Tibial artery (tissue), 4 donors: ENCODE measurements at regions not wholly inside any gene's neighbourhood (a gene's known extent, or its start where the extent isn't known, plus 50 kb on each side); places are given as distances from the start of the nearest gene placed in this dataset.
A peak's percentile ranks its signal among the peaks of the same experiment; 100 is the strongest.

Experiments
- DNase-seq, 2 donors: peaks; one replicate each; pipeline ENCODE4 v3.0.0-alpha.2; 2019
- H3K27ac ChIP-seq, 2 donors: fragments of 200-600 bp; sonication (generic) in 1 of 2; 1 replicate in 1 of 2; 2 replicates in 1 of 2; pipeline ENCODE4 v1.5.1; 2018 to 2019; ENCODE audit warnings: mild to moderate bottlenecking in 1 of 2
- H3K27me3 ChIP-seq, 2 donors: fragments of 200-600 bp; sonication (generic) in 1 of 2; one replicate each; pipeline versions ENCODE4 v1.5.1 to v1.6.0; 2016 to 2019
- H3K36me3 ChIP-seq, 3 donors: fragments of 200-600 bp; sonication (generic) in 2 of 3; one replicate each; pipeline ENCODE4 v1.5.1; 2016 to 2019; ENCODE audit warnings: mild to moderate bottlenecking in 2 of 3
- H3K4me1 ChIP-seq, 4 donors: fragments of 200-600 bp; sonication (generic) in 2 of 4; 1 replicate in 3 of 4; 2 replicates in 1 of 4; pipeline ENCODE4 v1.5.1; 2016 to 2019
- H3K4me3 ChIP-seq, 2 donors: fragments of 200-600 bp; sonication (generic) in 1 of 2; 1 replicate in 1 of 2; 2 replicates in 1 of 2; pipeline ENCODE4 v1.5.1; 2018 to 2019; ENCODE audit warnings: mild to moderate bottlenecking in 2 of 2
- H3K9me3 ChIP-seq, 3 donors: fragments of 200-600 bp; sonication (generic) in 1 of 3; one replicate each; pipeline ENCODE4 v1.5.1; 2016 to 2019
- intact Hi-C: fragments of 100-400 bp; cut with DNase I; formaldehyde crosslinking; loops from one replicate; pipeline ENCODE4 v1.15.0; 2023; ENCODE audit warnings: low total_unique reads
- TF ChIP-seq, protein P1 (sequence below), 2 experiments: fragments of 200-600 bp in 1 of 2; fragments of 450-650 bp in 1 of 2; IDR thresholded peaks; one replicate each; pipeline ENCODE4 v1.5.1; 2017 to 2019; ENCODE audit warnings: antibody characterized with exemption in 2 of 2, mild to moderate bottlenecking in 1 of 2, moderate library complexity in 1 of 2

DNA sequence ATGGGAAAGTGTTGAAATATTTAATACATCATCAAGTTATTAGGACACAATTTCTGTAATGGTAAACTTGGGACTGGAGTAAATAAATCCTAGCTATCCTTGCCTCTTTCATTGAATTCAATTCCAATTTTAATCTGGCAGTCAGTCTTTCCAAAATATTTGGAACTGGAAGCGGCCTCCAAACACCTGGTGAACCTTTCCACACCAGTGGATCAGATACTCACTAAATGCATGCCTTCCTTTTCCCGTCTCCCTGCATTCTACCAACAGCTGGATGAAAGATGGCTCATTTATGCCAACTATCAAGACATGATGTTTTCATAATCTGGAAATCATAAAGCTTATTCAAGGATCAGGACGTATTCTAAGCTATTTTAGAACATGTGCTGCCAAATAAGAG is 488.2 kb upstream of the SPHKAP start:
- DNase-seq: no peak
- no peak overlapping the region for H3K27ac ChIP-seq
- no peak overlapping the region for H3K4me3 ChIP-seq
- H3K9me3 ChIP-seq: no peaks in the 10 kb centered on the region
- no peaks in the 10 kb centered on the region for H3K27me3 ChIP-seq
- TF ChIP-seq, protein P1, sequence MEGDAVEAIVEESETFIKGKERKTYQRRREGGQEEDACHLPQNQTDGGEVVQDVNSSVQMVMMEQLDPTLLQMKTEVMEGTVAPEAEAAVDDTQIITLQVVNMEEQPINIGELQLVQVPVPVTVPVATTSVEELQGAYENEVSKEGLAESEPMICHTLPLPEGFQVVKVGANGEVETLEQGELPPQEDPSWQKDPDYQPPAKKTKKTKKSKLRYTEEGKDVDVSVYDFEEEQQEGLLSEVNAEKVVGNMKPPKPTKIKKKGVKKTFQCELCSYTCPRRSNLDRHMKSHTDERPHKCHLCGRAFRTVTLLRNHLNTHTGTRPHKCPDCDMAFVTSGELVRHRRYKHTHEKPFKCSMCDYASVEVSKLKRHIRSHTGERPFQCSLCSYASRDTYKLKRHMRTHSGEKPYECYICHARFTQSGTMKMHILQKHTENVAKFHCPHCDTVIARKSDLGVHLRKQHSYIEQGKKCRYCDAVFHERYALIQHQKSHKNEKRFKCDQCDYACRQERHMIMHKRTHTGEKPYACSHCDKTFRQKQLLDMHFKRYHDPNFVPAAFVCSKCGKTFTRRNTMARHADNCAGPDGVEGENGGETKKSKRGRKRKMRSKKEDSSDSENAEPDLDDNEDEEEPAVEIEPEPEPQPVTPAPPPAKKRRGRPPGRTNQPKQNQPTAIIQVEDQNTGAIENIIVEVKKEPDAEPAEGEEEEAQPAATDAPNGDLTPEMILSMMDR (IDR thresholded peaks at IDR 0.05): no peak
- no peaks in the 10 kb centered on the region for H3K36me3 ChIP-seq
- intact Hi-C loops: no loop called here
- H3K4me1 ChIP-seq: peaks cover 0 to 9% (median 0%) of the 10 kb centered on the region in 4 donors

DNA sequence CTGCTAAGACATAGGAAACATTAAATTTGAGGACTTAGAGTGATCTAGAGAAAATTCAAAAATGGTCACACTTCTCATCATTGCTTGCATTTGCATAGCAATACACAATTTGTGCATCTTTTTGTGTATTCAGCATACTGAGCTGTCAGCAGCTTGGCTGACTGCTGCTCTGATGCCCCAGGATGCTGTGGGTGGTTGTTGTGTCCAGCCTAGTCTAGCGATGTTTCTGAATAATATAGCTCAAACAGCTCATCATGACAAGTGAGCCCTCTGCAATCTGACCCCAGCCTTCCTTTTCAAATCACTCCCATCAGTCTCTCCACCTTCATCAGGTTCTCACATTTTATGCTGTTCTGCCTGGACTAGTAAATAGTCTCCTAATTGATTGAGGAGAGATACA is 483.7 kb upstream of the SPHKAP start:
- Histone ChIP-seq H3K9me3 (no peaks in the 10 kb centered on the region), H3K36me3 (no peaks in the 10 kb centered on the region), H3K4me3 (no peak overlapping the region), H3K27ac (no peak overlapping the region), H3K27me3 (no peaks in the 10 kb centered on the region), H3K4me1 (peaks cover 0 to 6% (median 0%) of the 10 kb centered on the region in 4 donors)
- intact Hi-C loops: no loop called here
- TF ChIP-seq, protein P1 (IDR thresholded peaks at IDR 0.05): no peak
- DNase-seq: no peak

DNA sequence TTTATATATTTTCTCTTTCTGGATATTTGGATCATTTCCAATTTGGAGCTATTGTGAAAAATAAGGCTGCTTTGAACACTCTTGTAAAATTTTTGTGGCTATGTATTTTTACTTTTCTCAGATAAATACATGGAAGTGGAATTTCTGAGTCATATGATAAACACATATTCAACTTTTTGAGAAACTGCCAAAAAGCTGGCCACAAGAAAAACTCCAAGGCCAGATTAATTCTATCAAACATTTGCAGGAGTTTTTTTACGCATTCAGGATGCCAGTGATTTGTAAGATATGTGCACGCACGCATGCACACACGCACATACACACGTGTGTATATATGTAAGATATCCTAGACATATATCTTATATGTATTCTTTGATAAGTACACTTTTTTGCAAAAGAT is 477.5 kb upstream of the SPHKAP start:
- no peaks in the 10 kb centered on the region for H3K36me3 ChIP-seq
- H3K27me3 ChIP-seq: no peaks in the 10 kb centered on the region
- intact Hi-C loops: no loop called here
- H3K27ac ChIP-seq: no peak overlapping the region
- no peaks in the 10 kb centered on the region for H3K9me3 ChIP-seq
- no peak for DNase-seq
- no peak overlapping the region for H3K4me3 ChIP-seq
- H3K4me1 ChIP-seq: peaks cover 0 to 8% (median 2%) of the 10 kb centered on the region in 4 donors
- TF ChIP-seq, protein P1 (IDR thresholded peaks at IDR 0.05): no peak

DNA sequence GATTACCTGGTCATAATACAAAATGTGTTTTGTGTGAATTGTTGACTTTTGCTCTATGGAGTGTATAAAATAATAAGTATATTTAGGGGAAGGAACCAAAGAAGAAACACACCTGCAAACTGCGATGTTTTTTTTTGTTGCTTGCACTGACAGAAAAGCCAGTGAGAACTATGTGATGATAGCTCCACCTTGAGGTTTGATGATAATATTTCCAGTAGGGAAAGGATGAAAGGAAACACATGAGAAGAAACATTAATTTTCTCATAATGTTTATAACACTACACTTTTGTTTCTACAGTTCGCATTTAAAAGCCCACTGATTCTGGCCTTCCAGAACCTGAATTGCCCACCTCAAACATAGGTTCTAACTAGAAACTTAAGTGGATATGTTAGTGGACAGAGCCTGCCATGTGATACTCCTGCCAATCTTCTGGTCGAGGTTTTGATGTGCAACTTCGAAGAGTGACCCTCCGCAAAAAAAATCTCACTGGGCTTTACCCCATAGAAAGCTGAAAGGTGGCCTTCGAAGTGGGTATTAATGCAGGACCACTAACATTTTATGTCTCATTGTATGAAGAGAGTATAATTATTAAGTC is 476.4 kb upstream of the SPHKAP start:
- Histone ChIP-seq H3K4me1 (peaks cover 0 to 8% (median 2%) of the 10 kb centered on the region in 4 donors), H3K9me3 (no peaks in the 10 kb centered on the region), H3K27me3 (no peaks in the 10 kb centered on the region), H3K27ac (no peak overlapping the region), H3K36me3 (no peaks in the 10 kb centered on the region), H3K4me3 (no peak overlapping the region)
- intact Hi-C loops: no loop called here
- TF ChIP-seq, protein P1 (IDR thresholded peaks at IDR 0.05): peak; percentile 26 to 30
- DNase-seq: no peak

DNA sequence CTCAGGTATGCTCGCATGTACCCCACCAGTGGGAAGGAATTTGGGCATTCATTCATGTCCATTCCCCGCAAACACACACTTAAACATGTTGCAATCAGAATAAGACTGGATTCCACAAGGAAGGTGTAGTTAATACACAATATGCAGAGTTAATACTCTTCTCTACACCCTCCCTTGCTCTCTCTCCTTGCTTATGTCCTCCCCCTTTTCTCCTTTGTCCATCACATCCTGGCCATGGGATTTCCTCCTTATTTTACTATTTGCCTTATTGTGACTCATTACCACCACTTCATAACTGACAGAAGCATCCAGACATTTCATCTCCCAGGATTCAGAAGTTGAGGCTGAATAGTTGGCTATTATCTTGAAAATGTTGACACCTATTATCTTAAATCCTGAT is 473.8 kb upstream of the SPHKAP start:
- no peak for DNase-seq
- TF ChIP-seq, protein P1 (IDR thresholded peaks at IDR 0.05): no peak
- Histone ChIP-seq H3K4me3 (no peak overlapping the region), H3K36me3 (no peaks in the 10 kb centered on the region), H3K4me1 (peaks cover 0 to 8% (median 2%) of the 10 kb centered on the region in 4 donors), H3K27ac (no peak overlapping the region), H3K27me3 (no peaks in the 10 kb centered on the region), H3K9me3 (no peaks in the 10 kb centered on the region)
- intact Hi-C loops: no loop called here

DNA sequence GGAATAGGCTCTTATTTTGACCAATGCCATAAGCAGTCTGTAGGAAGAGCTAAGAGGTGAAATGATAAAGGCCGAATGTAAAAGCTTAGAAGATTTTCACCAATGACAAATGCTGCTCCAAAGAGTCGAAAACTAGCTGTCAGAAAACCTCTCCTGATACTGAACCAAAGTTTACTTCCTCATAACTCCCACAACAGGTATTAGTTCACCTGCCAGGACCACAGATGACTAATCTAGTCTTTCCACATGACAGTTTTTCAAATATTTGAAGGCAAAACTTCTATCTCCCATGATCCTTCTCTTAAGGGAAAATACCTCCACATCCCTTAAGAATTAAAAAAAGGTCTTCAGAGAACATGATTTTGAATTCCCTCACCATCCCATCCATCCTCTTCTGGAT is 473.2 kb upstream of the SPHKAP start:
- intact Hi-C loops: no loop called here
- Histone ChIP-seq H3K4me3 (no peak overlapping the region), H3K27ac (no peak overlapping the region), H3K27me3 (no peaks in the 10 kb centered on the region), H3K36me3 (no peaks in the 10 kb centered on the region), H3K9me3 (no peaks in the 10 kb centered on the region), H3K4me1 (peaks cover 0 to 3% (median 1%) of the 10 kb centered on the region in 4 donors)
- no peak for DNase-seq
- TF ChIP-seq, protein P1 (IDR thresholded peaks at IDR 0.05): no peak
